NCI-H2171 treated with DMSO at 0.1 percent for 48 hours (cell line): ENCODE measurements at regions not wholly inside any gene's neighbourhood (a gene's known extent, or its start where the extent isn't known, plus 50 kb on each side); places are given as distances from the start of the nearest gene placed in this dataset.
A peak's percentile ranks its signal among the peaks of the same experiment; 100 is the strongest.
"Not testable (repeated sequence)": the region's sequence is repeated elsewhere in the genome, so short reads cannot be mapped to it uniquely, and the experiment has no call there.

Experiments used
- DNase-seq: peaks from one replicate; lab custom pipeline; 2025; lab: John Stamatoyannopoulos, UW

DNA sequence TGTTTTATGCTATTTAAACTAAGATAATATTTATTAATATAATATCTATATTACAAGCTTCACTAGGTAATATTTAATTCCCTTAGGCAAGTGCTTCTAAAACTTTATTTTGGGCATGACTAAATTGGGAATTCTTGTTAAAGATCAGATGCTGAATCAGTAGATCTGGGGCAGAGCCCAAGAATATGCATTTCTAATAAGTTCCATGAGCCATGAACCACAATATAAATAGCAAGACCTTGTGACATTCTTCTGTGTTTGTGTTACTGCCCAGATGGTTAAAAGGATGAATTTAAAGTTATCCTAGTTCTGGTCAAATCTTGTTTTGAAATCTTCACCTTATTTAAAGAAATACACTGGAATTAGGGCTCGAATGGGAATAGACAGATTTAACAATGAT, 258.4 kb upstream of the CACNA2D1 start:
- DNase-seq = no peak

DNA sequence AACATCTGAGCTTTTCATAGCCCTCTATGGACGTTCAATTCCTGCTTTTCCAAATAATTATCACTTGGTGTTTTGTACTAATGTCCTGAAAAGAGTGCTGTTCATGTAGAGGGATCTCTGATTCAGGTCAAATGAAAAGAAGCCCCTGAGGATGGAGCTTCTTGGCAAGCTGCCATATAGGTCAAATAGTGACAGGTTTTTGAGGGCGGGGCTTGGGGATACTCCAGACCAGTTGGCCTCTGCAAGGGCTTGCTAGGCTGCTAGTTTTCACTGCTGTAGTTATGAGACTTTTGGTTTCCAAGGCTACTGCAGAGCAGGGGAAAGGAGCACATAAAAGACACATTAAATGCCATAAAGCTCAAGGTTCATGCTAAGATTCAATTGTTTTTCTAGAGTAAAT, 257.2 kb upstream of the CACNA2D1 start:
- DNase-seq = peak; percentile 25

DNA sequence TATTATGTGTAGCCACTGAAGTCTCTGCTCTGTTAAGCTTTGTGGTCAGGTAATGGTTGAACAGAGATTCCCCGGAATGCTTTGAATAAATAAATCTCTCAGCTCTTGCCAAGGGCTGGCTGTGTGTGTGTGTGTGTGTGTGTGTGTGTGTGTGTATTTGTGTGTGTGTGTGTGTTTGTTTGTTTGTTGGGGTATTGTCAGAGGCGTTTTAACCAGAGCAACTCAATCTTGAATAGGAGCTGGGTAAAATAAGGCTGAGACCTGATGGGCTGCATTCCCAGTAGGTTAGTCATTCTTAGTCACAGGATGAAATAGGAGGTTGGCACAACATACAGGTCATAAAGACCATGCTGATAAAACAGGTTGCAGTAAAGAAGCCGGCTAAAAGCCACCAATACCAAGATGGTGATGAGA, 256.2 kb upstream of the CACNA2D1 start:
- no peak for DNase-seq

DNA sequence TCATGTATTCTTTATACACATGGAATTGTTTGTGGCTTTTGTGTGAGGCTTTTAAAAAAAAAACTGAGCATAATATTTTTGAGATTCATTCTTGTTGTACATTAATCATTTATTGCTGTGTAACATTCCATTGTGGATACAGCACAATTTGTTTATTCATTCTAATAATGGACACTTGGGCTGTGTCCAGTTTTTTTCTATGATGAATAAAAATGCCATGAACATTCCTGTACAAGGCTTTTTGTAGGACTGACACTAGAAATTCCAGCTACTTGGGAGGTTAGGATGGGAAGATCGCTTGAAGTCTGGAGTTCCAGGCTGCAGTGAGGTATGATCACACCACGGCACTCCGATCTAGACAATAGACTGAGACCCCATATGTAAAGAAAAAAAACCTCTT, 254.3 kb upstream of the CACNA2D1 start:
- DNase-seq = no peak

DNA sequence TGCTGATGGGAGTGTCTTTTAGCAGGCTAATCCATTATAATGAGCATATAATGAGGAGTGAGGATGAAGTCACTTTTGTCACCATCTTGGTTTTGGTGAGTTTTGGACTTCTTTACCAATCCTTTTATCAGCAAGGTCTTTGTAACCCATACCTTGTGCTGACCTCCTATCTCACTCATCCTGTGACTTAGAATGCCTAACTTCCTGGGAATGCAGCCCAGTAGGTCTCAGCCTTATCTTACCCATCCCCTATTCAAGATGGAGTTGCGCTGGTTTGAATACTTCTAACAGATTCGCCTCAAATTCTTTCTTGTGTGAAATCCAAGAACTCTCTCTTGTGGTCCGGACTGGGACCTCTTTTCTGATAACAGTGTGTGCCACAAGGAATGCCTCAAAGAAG, 253.1 kb upstream of the CACNA2D1 start:
- no peak for DNase-seq

DNA sequence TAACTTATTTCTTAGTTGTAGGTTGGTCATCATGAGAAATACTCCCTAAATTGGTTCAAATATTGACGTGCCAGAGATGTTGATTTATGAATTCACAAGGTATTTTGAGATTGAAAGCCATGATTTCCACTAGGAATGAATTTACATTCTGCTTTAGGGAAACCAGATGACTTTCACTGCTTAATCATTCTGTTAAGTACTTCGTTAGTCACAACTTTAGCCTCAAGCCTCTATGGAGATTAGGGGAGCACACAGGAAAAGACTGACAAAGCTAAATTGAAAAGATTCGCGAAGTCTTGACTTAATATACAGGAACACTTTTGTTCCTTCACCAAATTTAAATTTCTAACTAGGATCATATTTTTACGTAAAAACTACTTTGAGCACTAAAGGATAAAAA, 250.4 kb upstream of the CACNA2D1 start:
- DNase-seq = no peak

DNA sequence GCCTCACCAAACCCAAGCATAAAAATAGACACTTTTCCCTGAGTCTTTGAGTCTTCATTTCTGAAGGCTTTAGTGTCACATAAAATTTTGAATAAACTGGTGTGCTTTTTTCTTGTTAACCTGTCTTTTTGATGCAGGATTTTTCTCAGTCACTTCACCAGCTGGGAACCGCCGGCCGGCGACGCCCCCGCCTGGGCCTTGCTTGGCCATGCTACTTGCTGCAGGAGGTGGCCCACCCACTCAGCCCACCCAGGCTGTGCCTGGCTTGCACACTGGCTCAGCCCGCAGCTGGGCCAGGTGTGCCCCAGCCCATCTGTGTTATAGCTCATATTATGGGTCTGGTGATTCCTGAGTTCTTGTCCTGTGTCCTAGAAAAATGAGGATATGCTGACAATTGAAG, 247.4 kb upstream of the CACNA2D1 start:
- no peak for DNase-seq

DNA sequence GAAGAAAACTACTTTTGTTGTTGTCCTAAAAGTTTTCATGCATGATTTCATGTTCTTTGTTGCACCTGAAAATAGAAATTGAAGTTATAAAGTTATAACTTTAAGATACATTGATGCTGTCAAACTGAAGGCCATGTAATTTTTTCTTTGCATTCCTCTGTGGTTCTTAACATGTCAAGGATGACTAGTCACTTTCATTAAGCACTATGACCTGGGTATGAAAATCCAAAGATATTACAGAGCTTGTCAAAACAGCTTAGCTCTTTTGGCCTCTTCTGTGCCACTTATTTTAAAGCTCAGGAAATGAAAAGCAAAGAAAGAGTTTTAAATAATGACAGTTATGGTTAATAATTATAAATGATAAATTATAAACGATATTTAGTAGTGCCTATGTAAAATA, 241.6 kb upstream of the CACNA2D1 start:
- no peak for DNase-seq

DNA sequence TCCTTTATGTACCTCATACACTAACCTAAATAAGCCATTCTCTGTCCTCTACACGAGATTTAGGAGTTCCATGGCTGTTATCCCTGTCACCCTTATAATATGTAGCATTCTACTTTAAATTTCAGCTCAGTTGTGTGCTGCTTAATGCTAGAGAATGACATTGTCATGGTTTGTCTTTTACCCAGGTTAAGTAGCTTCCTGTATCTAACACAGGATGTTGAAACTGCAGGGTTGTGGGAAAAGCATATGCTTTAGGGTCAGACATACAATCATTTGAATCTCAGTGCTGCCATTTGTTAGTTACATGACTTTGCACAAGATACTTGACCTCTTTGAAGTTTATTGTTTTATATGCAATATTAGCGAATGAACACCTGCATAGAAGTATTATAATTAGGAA, 235.1 kb upstream of the CACNA2D1 start:
- no peak for DNase-seq

DNA sequence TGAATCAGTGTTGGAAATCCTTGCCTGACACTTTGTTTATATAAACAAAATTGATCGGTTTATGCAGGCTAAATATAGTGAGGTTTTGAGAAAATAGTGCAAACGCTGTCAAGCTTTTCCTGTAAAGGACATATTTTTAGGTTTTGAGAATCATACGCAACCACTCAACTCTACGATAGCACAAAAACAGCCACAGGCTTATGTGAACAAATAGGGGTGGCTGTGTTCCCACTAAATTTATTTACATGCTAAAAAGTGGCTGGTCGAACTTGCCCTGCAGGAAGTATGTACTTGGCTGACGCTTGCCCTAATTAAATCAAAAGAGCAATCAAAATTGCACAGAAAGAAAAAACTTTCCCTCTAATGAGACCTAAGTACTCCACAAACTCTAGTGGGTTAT, 234.7 kb upstream of the CACNA2D1 start:
- no peak for DNase-seq

DNA sequence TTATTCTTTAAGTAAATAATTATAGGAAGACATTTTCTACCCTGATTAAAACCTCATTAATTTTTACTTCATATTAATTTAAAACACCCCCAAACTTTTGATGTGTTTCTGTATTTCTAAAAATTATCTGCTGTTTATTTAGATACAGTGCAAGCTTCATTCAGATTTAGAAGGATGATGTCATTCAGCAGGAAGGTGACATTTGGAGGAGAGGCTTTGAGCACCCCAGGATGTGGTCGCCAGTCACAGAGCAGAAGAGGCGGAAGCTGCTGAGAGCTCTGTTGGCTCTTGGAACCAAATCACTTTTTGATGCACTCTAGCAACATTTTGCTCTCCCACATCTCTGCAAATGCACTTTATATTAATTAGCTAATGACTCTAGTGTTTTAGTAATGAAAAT, 233.9 kb upstream of the CACNA2D1 start:
- DNase-seq = peak; percentile 32

DNA sequence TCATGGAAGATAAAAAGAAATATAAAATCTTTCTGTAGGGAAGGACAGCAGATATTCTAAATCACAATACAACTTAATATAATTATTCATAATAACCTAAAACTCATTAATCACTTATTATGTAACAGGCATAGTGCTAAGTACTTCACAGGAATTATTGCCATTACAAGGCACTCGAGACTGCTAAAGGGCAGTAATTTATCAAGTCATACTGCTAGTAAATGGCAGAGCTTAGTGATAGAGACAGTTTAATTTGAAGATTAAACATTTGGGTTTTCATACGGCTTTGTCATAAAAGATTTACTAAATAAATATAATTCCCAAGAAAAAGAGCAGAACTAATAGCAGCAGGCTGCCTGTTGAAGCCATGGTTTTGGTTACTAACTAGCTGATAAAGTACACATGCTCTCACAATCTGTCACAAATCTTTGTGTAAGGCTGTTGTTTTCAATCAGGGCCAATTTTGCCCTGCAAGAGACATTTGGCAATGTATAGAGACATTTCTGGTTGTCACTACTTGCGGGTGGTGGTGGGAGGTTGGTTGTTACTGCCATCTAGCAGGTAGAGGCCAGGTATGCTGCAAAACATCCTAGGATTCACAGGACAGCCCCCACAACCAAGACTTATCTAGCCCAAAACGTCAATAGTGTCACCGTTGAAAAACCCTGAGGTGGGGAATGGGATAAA, 233.3 kb upstream of the CACNA2D1 start:
- DNase-seq = peak; percentile 47

DNA sequence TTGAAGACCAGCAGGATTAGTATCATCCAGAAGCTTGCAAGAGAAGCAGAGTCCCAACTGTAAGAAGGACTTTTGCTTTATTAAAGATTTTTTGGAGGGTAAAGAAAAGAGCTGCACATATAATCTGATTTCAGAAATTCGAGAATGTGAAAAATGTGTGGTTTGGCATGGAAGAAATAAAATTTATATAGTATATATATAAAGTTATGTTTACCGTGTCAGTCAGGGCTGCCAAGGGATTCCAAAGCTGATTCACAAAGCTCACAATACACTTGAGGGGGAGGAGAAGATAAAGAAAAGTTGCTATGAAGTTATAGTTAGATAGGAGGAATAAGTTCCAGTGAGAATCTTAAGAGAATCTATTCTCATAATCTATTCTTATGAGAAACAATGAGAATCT, 231.8 kb upstream of the CACNA2D1 start:
- no peak for DNase-seq

DNA sequence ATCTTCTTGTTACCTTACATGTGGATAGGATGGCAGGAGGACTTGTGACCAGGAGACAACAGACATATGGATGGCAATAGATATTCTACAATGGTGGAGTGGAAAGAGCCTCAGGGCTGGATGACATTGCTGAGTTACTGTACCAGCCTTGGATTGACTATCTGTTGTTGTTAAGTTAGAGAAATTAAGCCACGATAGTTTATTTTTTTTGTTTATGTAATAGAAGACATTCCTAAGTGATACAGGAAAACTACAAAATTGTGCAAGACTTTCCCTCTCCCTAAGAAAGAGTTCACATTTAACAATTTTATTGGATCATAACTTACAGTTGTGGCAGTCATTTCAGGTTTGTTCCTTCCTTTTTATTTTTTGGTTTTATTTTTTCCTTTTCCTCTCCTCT, 230.7 kb upstream of the CACNA2D1 start:
- DNase-seq = no peak

DNA sequence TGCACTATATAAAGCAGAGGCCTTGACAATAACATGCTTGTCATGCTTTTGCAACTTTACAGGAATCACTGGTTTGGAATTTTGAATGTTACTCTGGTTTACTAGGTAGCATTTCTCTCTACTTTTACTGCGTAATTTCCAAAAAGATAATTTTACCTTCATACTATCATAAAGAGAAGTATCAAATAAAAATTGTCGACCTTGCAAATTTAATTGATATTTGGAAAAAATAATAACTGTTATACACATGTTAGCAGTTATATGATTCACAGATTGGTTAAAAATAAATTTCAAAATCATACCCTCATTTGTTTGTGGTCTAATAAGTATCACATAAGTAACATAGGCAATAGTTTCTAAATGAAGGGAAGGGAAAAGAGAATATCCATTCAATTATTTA, 228.5 kb upstream of the CACNA2D1 start:
- no peak for DNase-seq

DNA sequence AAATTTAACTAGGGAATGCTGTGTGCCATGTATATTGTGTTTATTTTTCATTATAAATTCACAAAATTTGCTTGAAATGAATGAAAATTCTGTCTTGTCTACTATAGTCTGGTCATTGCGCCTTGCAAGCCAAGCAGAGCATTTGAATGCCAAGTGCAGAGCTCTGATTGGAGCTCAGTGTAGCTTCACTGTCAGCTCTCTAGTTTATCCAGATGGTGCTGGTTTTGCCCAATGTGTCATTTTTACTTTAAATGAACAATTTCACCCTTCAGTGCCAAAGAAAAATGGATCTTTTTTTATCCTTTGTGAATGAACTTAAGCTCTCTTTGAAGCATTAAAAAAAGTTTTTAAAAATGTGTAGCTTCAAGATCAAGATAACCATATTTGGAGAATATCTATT, 225.6 kb upstream of the CACNA2D1 start:
- DNase-seq = no peak

DNA sequence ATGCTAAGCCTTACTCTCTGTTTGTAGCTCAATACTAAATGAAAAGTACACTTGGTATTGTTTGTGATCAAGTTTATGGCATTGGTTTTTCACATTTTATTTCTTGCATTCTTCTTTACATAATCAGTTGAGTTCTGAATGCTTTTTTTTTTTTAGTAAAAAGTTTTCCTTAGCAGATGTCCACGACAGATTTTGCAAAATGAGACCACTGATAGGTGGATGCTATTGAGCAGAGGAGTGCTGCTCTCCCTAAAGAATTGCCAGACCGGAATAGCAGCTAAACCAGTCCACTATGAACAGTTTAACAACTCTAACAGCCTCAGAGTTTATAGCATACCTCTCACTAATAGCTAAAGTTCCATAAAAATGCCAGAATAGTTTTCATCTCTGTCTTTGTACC, 225.1 kb upstream of the CACNA2D1 start:
- DNase-seq = no peak

DNA sequence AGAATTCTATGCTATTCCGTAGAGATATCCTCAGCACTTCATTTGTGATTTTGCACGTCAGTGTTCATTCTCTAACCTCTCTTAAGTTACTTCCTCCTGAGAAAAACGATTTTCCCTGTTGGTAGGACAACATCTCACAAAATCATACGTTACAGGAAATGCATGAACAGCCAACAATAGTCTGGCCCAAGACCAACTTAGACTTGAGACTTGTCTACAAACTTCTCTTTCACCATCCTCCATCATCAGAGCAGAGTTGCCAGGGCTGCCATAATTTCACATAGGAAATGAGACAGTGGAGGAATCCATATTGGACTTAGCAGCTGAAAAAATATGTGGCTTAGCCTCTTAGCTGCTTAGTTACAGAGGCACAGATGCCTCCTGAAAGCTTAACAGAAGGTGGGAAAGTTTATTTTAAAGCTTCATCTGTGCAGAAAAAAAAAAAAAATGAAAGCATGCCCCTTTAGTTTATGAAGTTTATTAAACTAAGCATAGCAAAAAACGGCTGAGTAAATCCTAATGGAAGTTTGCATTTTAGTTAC, 222.5 kb upstream of the CACNA2D1 start:
- DNase-seq = peak; percentile 56

DNA sequence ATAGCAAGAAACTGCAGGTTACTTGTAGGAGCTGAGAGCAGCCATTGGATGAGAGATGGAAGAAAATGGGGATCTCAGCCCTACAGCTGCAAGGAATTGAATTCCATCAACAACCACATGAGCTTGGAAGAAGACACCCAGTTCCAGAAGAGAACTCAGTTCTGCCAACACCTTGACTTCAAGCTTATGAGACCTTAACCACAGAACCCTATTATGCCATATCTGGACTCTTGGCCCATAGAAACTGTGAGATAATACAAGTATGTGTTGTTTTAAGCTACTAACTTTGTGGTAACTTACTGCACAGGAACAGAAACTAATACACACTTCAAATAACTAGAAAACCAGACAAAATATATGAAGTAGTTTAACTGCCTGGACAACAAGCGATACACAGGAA, 212.4 kb upstream of the CACNA2D1 start:
- DNase-seq = no peak

DNA sequence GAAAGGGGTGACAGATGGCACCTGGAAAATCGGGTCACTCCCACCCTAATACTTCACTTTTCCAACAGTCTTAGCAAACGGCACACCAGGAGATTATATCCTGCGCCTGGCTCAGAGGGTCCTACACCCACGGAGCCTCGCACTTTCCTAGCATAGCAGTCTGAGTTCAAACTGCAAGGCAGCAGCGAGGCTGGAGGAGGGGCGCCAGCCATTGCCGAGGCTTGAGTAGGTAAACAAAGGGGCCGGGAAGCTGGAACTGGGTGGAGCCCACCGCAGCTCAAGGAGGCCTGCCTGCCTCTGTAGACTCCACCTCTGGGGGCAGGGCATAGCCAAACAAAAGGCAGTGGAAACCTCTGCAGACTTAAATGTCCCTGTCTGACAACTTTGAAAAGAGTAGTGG, 206.5 kb upstream of the CACNA2D1 start:
- not testable (repeated sequence) for DNase-seq

DNA sequence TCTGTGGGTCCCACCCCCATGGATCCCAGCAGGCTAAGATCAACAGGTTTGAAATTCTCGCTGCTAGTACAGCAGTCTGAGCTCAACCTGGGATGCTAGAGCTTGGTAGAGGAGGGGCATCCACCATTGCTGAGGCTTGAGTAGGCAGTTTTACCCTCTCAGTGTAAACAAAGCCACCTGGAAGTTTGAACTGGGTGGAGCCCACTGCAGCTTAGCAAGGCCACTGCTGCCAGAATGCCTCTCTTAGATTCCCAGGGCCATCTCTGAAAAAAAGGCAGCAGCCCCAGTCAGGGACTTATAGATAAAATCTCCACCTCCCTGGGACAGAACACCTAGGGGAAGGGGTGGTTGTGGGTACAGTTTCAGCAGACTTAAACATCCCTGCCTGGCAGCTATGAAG, 190.0 kb upstream of the CACNA2D1 start:
- peak; percentile 90 for DNase-seq

DNA sequence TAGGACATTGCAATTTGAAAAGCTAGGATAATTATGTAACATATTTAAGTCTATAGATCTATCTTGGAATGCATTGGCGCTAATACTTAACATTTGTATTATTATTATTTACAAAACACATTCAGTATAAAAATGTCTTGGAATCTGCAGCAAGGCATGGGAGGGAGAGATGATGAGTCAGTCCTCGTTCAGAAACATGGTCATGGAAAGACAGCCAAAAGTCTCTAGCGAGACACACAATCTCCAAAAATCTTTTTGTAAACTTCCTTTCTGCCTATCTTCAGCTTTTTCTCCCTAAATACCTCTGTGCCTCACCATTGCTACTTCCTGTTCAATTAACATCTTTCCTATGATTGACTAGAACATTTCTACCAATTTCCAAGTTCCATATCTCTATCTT, 188.4 kb upstream of the CACNA2D1 start:
- DNase-seq = no peak

DNA sequence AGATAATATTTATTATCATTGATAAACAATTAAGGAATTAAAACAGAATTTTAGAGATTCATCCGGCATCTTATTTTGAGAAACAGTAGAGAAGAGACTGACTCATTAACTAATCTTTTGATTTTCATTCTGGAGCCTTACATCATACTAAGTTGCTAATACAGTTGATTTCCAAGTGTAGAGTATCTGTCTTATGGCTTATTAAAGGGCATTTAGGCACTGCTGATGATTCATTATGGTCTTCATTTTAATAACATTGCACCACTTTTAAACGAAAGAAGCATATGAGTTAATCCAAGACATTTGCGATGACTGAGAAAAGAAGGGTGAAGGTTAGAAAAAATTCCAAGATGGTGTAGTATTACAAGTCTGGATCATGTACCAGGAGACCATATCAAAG, 186.0 kb upstream of the CACNA2D1 start:
- no peak for DNase-seq

DNA sequence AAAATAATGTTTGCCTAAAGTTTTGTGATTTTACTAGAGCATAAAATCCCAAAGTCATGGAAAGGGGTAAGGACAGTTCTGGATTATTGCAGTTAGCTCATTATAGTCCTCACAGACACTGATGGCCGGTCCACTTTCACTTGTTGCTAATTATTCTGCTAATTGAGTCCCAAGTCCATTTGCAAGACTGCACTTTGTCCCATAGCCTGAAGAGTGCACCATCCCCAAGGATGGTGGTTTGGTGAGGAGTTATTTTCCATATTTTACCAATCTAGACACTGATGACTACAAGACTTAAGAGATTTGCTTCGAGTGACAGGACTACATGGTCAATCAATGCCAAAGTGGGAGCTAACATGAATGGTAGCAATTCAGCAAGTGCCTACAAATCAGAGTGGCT, 181.8 kb upstream of the CACNA2D1 start:
- DNase-seq = no peak
